ENCODE measurements at regions not wholly inside any gene's neighbourhood (a gene's known extent, or its start where the extent isn't known, plus 50 kb on each side); places are given as distances from the start of the nearest gene placed in this dataset.

GRCh38 chr1:112140743-112141142, 151.3 kb upstream of the KCND3 start:
- Histone ChIP-seq H3K79me2 (ENCODE audit: insufficient read depth, low read length) (no peaks in the 10 kb centered on the region), H3K4me2 (ENCODE audit: low read depth, low read length, poor library complexity, severe bottlenecking) (no peak overlapping the region), H3K4me3 (ENCODE audit: insufficient read depth, low read length, poor library complexity, severe bottlenecking) (no peak overlapping the region)

DNA sequence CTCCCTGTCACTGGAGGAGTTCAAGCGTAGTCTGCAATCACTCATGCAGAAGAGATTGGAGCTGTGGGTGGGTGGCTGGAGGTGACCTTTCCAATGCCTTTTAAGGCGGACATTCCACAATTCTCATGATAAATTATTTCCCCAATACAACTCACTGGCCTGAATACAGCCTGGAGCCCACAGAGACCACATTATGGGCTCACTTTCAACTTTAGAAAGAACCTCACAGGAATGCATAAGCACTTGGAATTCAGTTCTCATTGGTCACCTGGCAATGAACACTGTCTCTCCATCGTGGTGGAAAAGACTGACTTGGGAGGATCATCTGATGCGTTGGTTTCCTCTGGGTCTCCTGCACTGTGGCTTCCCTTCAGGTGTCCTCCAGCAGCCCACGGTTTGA, 151.8 kb upstream of the KCND3 start:
- H3K27me3 ChIP-seq (ENCODE audit: low read length), result no peaks in the 10 kb centered on the region
- H3K9me2 ChIP-seq (replicated peaks; ENCODE audit: insufficient read depth, low read length), result no peaks in the 10 kb centered on the region
- H4K20me1 ChIP-seq (ENCODE audit: low read depth, low read length), result no peaks in the 10 kb centered on the region
- no peak overlapping the region for H3K9ac ChIP-seq (ENCODE audit: low read length)
- no peak overlapping the region for H2AFZ ChIP-seq (ENCODE audit: low read depth, low read length, severe bottlenecking)
- H3K9me3 ChIP-seq (ENCODE audit: insufficient read depth, low read length), result no peaks in the 10 kb centered on the region
- H3F3A ChIP-seq (ENCODE audit: insufficient read depth), result no peaks in the 10 kb centered on the region
- H3K79me2 ChIP-seq (ENCODE audit: insufficient read depth, low read length), result no peaks in the 10 kb centered on the region
- no peak overlapping the region for H3K27ac ChIP-seq (ENCODE audit: low read depth, low read length)
- no peak overlapping the region for H3K4me2 ChIP-seq (ENCODE audit: low read depth, low read length, poor library complexity, severe bottlenecking)
- no peak overlapping the region for H3K4me3 ChIP-seq (ENCODE audit: insufficient read depth, low read length, poor library complexity, severe bottlenecking)
- TF ChIP-seq EZH2phosphoT487 (conservative IDR thresholded peaks at IDR 0.05; ENCODE audit: low read length), result no peak
- TF ChIP-seq, protein P1, sequence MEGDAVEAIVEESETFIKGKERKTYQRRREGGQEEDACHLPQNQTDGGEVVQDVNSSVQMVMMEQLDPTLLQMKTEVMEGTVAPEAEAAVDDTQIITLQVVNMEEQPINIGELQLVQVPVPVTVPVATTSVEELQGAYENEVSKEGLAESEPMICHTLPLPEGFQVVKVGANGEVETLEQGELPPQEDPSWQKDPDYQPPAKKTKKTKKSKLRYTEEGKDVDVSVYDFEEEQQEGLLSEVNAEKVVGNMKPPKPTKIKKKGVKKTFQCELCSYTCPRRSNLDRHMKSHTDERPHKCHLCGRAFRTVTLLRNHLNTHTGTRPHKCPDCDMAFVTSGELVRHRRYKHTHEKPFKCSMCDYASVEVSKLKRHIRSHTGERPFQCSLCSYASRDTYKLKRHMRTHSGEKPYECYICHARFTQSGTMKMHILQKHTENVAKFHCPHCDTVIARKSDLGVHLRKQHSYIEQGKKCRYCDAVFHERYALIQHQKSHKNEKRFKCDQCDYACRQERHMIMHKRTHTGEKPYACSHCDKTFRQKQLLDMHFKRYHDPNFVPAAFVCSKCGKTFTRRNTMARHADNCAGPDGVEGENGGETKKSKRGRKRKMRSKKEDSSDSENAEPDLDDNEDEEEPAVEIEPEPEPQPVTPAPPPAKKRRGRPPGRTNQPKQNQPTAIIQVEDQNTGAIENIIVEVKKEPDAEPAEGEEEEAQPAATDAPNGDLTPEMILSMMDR (IDR thresholded peaks at IDR 0.05; ENCODE audit: insufficient read depth, low read length, poor library complexity, severe bottlenecking), result no peak
- no peaks in the 10 kb centered on the region for H3K36me3 ChIP-seq (ENCODE audit: low read length)

More at GRCh38 chr1:112140743-112141142, 151.3 kb upstream of the KCND3 start:
- H3F3A ChIP-seq (ENCODE audit: insufficient read depth), result no peaks in the 10 kb centered on the region
- no peaks in the 10 kb centered on the region for H4K20me1 ChIP-seq (ENCODE audit: low read depth, low read length)
- H3K9ac ChIP-seq (ENCODE audit: low read length), result no peak overlapping the region
- no peaks in the 10 kb centered on the region for H3K9me3 ChIP-seq (ENCODE audit: insufficient read depth, low read length)
- TF ChIP-seq EZH2phosphoT487 (conservative IDR thresholded peaks at IDR 0.05; ENCODE audit: low read length), result no peak
- TF ChIP-seq, protein P1 (IDR thresholded peaks at IDR 0.05; ENCODE audit: insufficient read depth, low read length, poor library complexity, severe bottlenecking), result no peak
- no peaks in the 10 kb centered on the region for H3K27me3 ChIP-seq (ENCODE audit: low read length)
- no peaks in the 10 kb centered on the region for H3K36me3 ChIP-seq (ENCODE audit: low read length)
- no peaks in the 10 kb centered on the region for H3K9me2 ChIP-seq (replicated peaks; ENCODE audit: insufficient read depth, low read length)
- H2AFZ ChIP-seq (ENCODE audit: low read depth, low read length, severe bottlenecking), result no peak overlapping the region
- H3K27ac ChIP-seq (ENCODE audit: low read depth, low read length), result no peak overlapping the region

GRCh38 chr1:112141923-112142322, 152.5 kb upstream of the KCND3 start:
- TF ChIP-seq, protein P1 (IDR thresholded peaks at IDR 0.05; ENCODE audit: insufficient read depth, low read length, poor library complexity, severe bottlenecking), result no peak
- TF ChIP-seq EZH2phosphoT487 (conservative IDR thresholded peaks at IDR 0.05; ENCODE audit: low read length), result no peak
- H3K27me3 ChIP-seq (ENCODE audit: low read length), result no peaks in the 10 kb centered on the region
- no peaks in the 10 kb centered on the region for H3K79me2 ChIP-seq (ENCODE audit: insufficient read depth, low read length)
- no peak overlapping the region for H2AFZ ChIP-seq (ENCODE audit: low read depth, low read length, severe bottlenecking)
- H3K27ac ChIP-seq (ENCODE audit: low read depth, low read length), result no peak overlapping the region
- H3K9me3 ChIP-seq (ENCODE audit: insufficient read depth, low read length), result no peaks in the 10 kb centered on the region
- H3K4me2 ChIP-seq (ENCODE audit: low read depth, low read length, poor library complexity, severe bottlenecking), result no peak overlapping the region
- H4K20me1 ChIP-seq (ENCODE audit: low read depth, low read length), result no peaks in the 10 kb centered on the region
- H3F3A ChIP-seq (ENCODE audit: insufficient read depth), result no peaks in the 10 kb centered on the region
- H3K36me3 ChIP-seq (ENCODE audit: low read length), result no peaks in the 10 kb centered on the region
- no peak overlapping the region for H3K9ac ChIP-seq (ENCODE audit: low read length)
- H3K4me3 ChIP-seq (ENCODE audit: insufficient read depth, low read length, poor library complexity, severe bottlenecking), result no peak overlapping the region
- H3K9me2 ChIP-seq (replicated peaks; ENCODE audit: insufficient read depth, low read length), result no peaks in the 10 kb centered on the region
